Osteoblast (primary cell): ENCODE measurements at regions not wholly inside any gene's neighbourhood (a gene's known extent, or its start where the extent isn't known, plus 50 kb on each side); places are given as distances from the start of the nearest gene placed in this dataset.
"Not testable (repeated sequence)": the region's sequence is repeated elsewhere in the genome, so short reads cannot be mapped to it uniquely, and the experiment has no call there.

Experiments used
- DNase-seq: peaks from one replicate; pipeline ENCODE4 v3.0.0; 2011; ENCODE audit warnings: low spot score, mixed read lengths; ENCODE audit not compliant: insufficient read length; ENCODE audit errors: missing footprints
- H2AFZ ChIP-seq: 2 replicates; pipeline ENCODE4 v1.6.0; 2011; ENCODE audit warnings: mild to moderate bottlenecking, low read length
- H3K27ac ChIP-seq: 2 replicates; pipeline ENCODE4 v1.5.1; 2011; ENCODE audit warnings: mild to moderate bottlenecking, low read depth, low read length, moderate library complexity
- H3K27me3 ChIP-seq: 2 replicates; pipeline ENCODE4 v1.6.0; 2012; ENCODE audit warnings: mild to moderate bottlenecking, control low read depth, inconsistent platforms, low read length, moderate library complexity; ENCODE audit not compliant: insufficient read depth
- H3K36me3 ChIP-seq: 2 replicates; pipeline ENCODE4 v1.5.1; 2011; ENCODE audit warnings: mild to moderate bottlenecking, low read length, control low read depth, moderate library complexity; ENCODE audit not compliant: insufficient read depth
- H3K4me1 ChIP-seq: 2 replicates; pipeline ENCODE4 v1.5.1; 2011; ENCODE audit warnings: mild to moderate bottlenecking, low read length, control low read depth, moderate library complexity; ENCODE audit not compliant: insufficient read depth
- H3K4me2 ChIP-seq: 2 replicates; pipeline ENCODE4 v1.6.0; 2011; ENCODE audit warnings: mild to moderate bottlenecking, low read length; ENCODE audit not compliant: insufficient read depth
- H3K4me3 ChIP-seq: fragments of 200-600 bp; sonication (generic); 3 replicates; pipeline ENCODE4 v1.5.1; 2012; ENCODE audit warnings: mild to moderate bottlenecking, low read length, inconsistent platforms; ENCODE audit not compliant: insufficient read depth
- H3K79me2 ChIP-seq: 2 replicates; pipeline ENCODE4 v1.6.0; 2012; ENCODE audit warnings: mild to moderate bottlenecking, low read length, control low read depth, inconsistent platforms; ENCODE audit not compliant: insufficient read depth
- H3K9me3 ChIP-seq: 2 replicates; pipeline ENCODE4 v1.5.1; 2011; ENCODE audit warnings: low read depth, low read length, control low read depth
- H4K20me1 ChIP-seq: 2 replicates; pipeline ENCODE4 v1.6.0; 2012; ENCODE audit warnings: mild to moderate bottlenecking, low read length, control low read depth; ENCODE audit not compliant: insufficient read depth
- TF ChIP-seq, protein P1 (sequence below): IDR thresholded peaks from 2 replicates; pipeline ENCODE4 v1.5.1; 2011; ENCODE audit warnings: mild to moderate bottlenecking, low read depth, low read length, moderate library complexity; ENCODE audit errors: extremely low read depth

DNA sequence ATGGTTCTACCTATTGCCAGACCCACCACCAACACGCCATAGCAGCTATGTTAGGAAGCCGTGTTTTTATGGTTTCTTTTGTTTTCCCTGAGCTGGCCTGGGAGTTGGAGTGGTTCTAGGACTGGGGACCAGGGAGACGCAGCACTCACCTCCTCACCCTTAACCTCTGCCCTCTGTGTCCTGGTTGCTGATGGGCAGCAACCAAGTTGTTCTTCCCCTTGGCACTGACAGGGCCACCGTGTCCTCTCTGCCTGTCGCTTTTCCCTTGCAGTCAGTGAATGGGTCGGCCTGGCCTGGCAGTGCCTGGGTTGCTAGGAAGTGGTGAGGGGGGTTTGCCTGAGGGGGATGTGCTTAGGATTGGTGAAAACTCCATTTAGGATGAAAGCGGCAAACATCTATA is 197.1 kb upstream of the GATA6 start:
- TF ChIP-seq, protein P1, sequence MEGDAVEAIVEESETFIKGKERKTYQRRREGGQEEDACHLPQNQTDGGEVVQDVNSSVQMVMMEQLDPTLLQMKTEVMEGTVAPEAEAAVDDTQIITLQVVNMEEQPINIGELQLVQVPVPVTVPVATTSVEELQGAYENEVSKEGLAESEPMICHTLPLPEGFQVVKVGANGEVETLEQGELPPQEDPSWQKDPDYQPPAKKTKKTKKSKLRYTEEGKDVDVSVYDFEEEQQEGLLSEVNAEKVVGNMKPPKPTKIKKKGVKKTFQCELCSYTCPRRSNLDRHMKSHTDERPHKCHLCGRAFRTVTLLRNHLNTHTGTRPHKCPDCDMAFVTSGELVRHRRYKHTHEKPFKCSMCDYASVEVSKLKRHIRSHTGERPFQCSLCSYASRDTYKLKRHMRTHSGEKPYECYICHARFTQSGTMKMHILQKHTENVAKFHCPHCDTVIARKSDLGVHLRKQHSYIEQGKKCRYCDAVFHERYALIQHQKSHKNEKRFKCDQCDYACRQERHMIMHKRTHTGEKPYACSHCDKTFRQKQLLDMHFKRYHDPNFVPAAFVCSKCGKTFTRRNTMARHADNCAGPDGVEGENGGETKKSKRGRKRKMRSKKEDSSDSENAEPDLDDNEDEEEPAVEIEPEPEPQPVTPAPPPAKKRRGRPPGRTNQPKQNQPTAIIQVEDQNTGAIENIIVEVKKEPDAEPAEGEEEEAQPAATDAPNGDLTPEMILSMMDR: no peak
- H3K4me2 ChIP-seq: no peak overlapping the region
- no peak overlapping the region for H2AFZ ChIP-seq
- H3K27ac ChIP-seq: no peak overlapping the region
- H3K36me3 ChIP-seq: no peaks in the 10 kb centered on the region
- no peaks in the 10 kb centered on the region for H3K9me3 ChIP-seq
- peaks cover 3% of the 10 kb centered on the region for H3K4me1 ChIP-seq
- H3K27me3 ChIP-seq: no peaks in the 10 kb centered on the region
- H3K79me2 ChIP-seq: no peaks in the 10 kb centered on the region
- no peak for DNase-seq
- H4K20me1 ChIP-seq: no peaks in the 10 kb centered on the region
- no peak overlapping the region for H3K4me3 ChIP-seq

DNA sequence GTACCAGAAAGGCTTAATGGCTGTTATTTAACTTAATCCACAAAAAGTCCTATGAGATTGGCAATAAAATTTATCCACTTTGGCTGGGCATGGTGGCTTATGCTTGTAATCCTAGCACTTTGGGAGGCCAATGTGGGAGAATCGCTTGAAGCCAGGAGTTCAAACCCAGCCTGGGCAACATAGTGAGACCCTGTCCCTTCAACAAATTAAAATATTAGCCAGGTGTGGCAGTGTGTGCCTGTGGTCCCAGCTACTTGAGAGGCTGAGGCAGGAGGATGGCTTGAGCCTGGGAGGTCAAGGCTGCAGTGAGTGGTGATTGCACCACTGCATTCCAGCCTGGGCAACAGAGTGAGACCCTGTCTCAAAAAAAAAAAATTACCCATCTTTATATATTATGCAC is 193.4 kb upstream of the GATA6 start:
- H3K4me1 ChIP-seq, H4K20me1 ChIP-seq, H3K4me3 ChIP-seq, H2AFZ ChIP-seq, H3K27ac ChIP-seq, H3K4me2 ChIP-seq, H3K27me3 ChIP-seq, H3K36me3 ChIP-seq, H3K9me3 ChIP-seq, DNase-seq, H3K79me2 ChIP-seq: not testable (repeated sequence)

DNA sequence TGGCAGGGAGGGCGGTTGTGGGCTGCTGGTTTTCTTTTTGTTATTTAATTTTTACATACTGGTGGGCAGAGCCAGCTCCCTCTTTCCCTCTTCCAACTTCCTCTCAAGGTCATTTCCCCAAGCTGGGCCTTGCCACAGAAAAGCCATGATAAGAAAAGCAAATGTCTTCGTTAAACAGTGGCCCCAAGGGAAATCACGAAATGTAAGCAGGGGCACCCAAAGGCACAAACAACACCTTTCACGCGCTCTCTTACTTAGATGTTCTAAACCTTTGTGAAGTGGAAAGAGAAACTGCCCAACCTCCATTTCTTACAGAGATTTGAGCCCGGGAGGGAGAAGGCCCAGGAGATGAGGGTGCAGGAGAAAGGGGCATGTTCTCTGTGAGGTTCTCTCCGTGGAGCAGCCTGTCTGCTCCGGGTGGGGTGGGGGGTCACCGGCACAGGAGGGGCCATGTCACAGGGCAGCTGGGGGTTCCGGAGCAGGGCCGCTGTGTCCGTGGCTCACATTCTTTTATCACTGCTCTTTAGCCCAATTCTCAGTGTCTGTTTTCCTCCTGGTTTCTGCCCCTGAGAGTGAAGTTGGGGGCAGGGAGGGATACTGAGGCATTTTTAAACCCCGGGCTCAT is 190.7 kb upstream of the GATA6 start:
- Histone ChIP-seq H3K9me3 (no peaks in the 10 kb centered on the region), H3K27ac (no peak overlapping the region), H3K27me3 (no peaks in the 10 kb centered on the region), H3K79me2 (no peaks in the 10 kb centered on the region), H4K20me1 (no peaks in the 10 kb centered on the region), H2AFZ (no peak overlapping the region), H3K4me3 (no peak overlapping the region), H3K4me1 (no peaks in the 10 kb centered on the region), H3K4me2 (no peak overlapping the region), H3K36me3 (no peaks in the 10 kb centered on the region)
- no peak for DNase-seq
- TF ChIP-seq, protein P1: no peak

DNA sequence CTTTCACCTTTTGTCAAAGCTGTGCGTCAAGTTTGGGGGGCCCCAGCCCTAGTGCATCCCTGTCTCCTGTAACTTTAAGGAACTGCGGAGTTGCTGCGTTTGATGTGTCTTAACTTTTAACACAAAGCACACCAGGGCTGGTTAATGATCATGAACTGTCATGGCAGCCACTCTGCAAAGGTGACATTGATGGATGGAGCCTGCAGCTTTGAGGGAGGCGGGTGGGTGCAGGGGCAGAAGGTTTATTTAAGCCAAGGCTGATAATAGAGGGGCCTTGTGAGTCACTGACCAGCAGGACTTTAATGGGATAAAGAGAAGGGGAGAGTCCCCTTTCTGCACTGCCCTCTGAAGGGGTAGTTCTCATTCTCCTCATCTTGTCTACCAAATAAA is 190.2 kb upstream of the GATA6 start:
- no peak for DNase-seq
- no peak overlapping the region for H2AFZ ChIP-seq

More for the DNA sequence above, 190.2 kb upstream of the GATA6 start:
- Histone ChIP-seq H3K4me3 (no peak overlapping the region), H3K27me3 (no peaks in the 10 kb centered on the region), H3K4me1 (no peaks in the 10 kb centered on the region), H3K36me3 (no peaks in the 10 kb centered on the region), H3K27ac (no peak overlapping the region), H3K4me2 (no peak overlapping the region), H3K79me2 (no peaks in the 10 kb centered on the region), H4K20me1 (no peaks in the 10 kb centered on the region), H3K9me3 (no peaks in the 10 kb centered on the region)
- TF ChIP-seq, protein P1: no peak
